Uterus (tissue), 3 donors: ENCODE measurements at regions not wholly inside any gene's neighbourhood (a gene's known extent, or its start where the extent isn't known, plus 50 kb on each side); places are given as distances from the start of the nearest gene placed in this dataset.

ENCODE experiments used
- DNase-seq, 2 donors: peaks; one replicate each; pipeline ENCODE4 v3.0.0-alpha.2; 2019 to 2020
- H3K27ac ChIP-seq, 2 donors: fragments of 200-600 bp; sonication (generic); 1 replicate in 1 of 2; 2 replicates in 1 of 2; pipeline ENCODE4 v1.5.1; 2016 to 2018
- H3K27me3 ChIP-seq, 2 donors: fragments of 200-600 bp; sonication (generic); one replicate each; pipeline ENCODE4 v1.5.1; 2018 to 2019; ENCODE audit warnings: control low read depth in 1 of 2
- H3K36me3 ChIP-seq, 2 donors: fragments of 200-600 bp; sonication (generic); one replicate each; pipeline ENCODE4 v1.5.1; 2019; ENCODE audit warnings: control low read depth in 1 of 2
- H3K4me1 ChIP-seq, 2 donors: fragments of 200-600 bp; sonication (generic); one replicate each; pipeline ENCODE4 v1.5.1; 2018 to 2019; ENCODE audit warnings: control low read depth in 1 of 2
- H3K4me3 ChIP-seq, 2 donors: fragments of 200-600 bp; sonication (generic); 1 replicate in 1 of 2; 2 replicates in 1 of 2; pipeline ENCODE4 v1.5.1; 2018 to 2019; ENCODE audit warnings: mild to moderate bottlenecking in 1 of 2
- H3K9me3 ChIP-seq, 2 donors: fragments of 200-600 bp; sonication (generic); one replicate each; pipeline ENCODE4 v1.5.1; 2019; ENCODE audit warnings: control low read depth in 1 of 2
- POLR2A ChIP-seq, 2 donors: fragments of 450-650 bp; IDR thresholded peaks; one replicate each; pipeline ENCODE4 v1.6.1; 2016; ENCODE audit warnings: antibody characterized with exemption in 2 of 2, mild to moderate bottlenecking in 1 of 2, moderate library complexity in 1 of 2
- intact Hi-C: fragments of 100-400 bp; cut with DNase I; formaldehyde crosslinking; loops from one replicate; pipeline ENCODE4 v1.15.1; 2023; ENCODE audit warnings: low total_unique reads
- TF ChIP-seq, protein P1 (sequence below), 4 experiments: fragments of 200-600 bp in 2 of 4; fragments of 450-650 bp in 2 of 4; sonication (generic) in 2 of 4; IDR thresholded peaks; one replicate each; pipeline ENCODE4 v1.5.1; 2016 to 2019; ENCODE audit warnings: antibody characterized with exemption in 4 of 4, mild to moderate bottlenecking in 2 of 4, moderate library complexity in 1 of 4
- donor health status: DM: yes; HTN: yes; CAD: no.

DNA sequence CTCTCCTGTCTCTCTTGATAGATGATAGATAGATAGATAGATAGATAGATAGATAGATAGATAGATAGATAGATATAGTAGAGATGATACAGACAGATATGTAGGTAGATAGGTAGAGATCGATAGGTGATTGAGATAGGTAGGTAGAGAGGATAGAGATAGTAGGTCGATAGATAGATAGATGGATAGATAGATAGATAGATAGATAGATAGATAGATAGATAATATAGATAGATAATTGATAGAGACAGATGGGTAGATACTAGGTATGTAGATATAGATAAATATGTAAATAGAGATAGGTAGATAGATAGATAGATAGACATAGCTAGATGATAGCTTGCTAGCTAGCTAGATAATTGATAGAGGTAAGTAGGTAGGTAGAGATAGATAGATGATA is 1154.2 kb upstream of the AUTS2 start:
- no peaks in the 10 kb centered on the region for H3K36me3 ChIP-seq
- no peaks in the 10 kb centered on the region for H3K9me3 ChIP-seq
- TF ChIP-seq, protein P1, sequence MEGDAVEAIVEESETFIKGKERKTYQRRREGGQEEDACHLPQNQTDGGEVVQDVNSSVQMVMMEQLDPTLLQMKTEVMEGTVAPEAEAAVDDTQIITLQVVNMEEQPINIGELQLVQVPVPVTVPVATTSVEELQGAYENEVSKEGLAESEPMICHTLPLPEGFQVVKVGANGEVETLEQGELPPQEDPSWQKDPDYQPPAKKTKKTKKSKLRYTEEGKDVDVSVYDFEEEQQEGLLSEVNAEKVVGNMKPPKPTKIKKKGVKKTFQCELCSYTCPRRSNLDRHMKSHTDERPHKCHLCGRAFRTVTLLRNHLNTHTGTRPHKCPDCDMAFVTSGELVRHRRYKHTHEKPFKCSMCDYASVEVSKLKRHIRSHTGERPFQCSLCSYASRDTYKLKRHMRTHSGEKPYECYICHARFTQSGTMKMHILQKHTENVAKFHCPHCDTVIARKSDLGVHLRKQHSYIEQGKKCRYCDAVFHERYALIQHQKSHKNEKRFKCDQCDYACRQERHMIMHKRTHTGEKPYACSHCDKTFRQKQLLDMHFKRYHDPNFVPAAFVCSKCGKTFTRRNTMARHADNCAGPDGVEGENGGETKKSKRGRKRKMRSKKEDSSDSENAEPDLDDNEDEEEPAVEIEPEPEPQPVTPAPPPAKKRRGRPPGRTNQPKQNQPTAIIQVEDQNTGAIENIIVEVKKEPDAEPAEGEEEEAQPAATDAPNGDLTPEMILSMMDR (IDR thresholded peaks at IDR 0.05) = no peak
- TF ChIP-seq POLR2A (IDR thresholded peaks at IDR 0.05) = no peak
- no peaks in the 10 kb centered on the region for H3K4me1 ChIP-seq
- no peak overlapping the region for H3K4me3 ChIP-seq
- H3K27ac ChIP-seq = no peak overlapping the region
- H3K27me3 ChIP-seq = no peaks in the 10 kb centered on the region
- DNase-seq = no peak
- intact Hi-C loops = no loop called here

DNA sequence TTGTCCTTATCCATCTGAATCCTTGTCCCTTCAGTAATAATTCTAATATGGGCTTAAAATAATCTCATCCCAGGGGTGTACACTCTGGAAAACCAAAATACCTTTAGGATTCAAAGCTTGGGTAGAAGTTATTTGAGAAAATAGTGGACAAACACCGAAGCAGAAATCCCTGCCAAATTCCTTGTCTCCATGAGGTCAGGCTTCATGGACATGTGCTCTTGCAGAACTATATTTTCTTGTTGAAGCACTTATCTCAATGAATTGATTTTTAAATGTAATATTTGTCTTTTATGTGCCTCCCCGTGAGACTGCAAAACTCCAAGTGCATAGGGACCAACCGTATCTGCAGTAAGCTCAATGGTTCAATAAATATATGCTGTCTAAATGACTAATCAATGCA is 1153.3 kb upstream of the AUTS2 start:
- no peaks in the 10 kb centered on the region for H3K27me3 ChIP-seq
- DNase-seq = no peak
- H3K4me3 ChIP-seq = no peak overlapping the region
- no peak overlapping the region for H3K27ac ChIP-seq
- no peaks in the 10 kb centered on the region for H3K9me3 ChIP-seq
- no peaks in the 10 kb centered on the region for H3K36me3 ChIP-seq
- H3K4me1 ChIP-seq = no peaks in the 10 kb centered on the region
- TF ChIP-seq, protein P1 (IDR thresholded peaks at IDR 0.05) = no peak
- TF ChIP-seq POLR2A (IDR thresholded peaks at IDR 0.05) = no peak
- intact Hi-C loops = no loop called here

DNA sequence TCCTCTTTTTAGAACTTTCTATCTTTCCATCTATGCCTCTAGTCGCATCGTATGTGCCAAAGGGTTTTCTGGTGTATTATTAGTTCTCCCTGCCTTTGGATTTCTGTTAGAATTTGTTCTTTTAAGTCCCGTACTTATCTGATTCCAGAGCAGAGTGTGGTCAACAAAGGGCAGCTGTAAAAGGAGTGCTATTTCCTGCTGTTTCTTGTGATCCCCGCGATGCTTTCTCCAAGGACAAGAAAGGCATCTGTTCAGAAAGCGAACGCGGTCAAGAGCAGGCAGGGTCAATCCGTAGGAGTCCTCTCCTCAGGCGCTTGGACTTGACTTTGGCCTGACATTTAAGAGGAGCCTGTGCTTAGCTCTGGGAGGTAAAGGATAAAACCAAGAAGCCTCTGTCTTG is 1152.1 kb upstream of the AUTS2 start:
- H3K27me3 ChIP-seq = no peaks in the 10 kb centered on the region
- DNase-seq = no peak
- no peak overlapping the region for H3K27ac ChIP-seq
- no peaks in the 10 kb centered on the region for H3K9me3 ChIP-seq
- TF ChIP-seq, protein P1 (IDR thresholded peaks at IDR 0.05) = no peak
- no peak for TF ChIP-seq POLR2A (IDR thresholded peaks at IDR 0.05)
- H3K36me3 ChIP-seq = no peaks in the 10 kb centered on the region
- intact Hi-C loops = no loop called here
- H3K4me3 ChIP-seq = no peak overlapping the region
- no peaks in the 10 kb centered on the region for H3K4me1 ChIP-seq

DNA sequence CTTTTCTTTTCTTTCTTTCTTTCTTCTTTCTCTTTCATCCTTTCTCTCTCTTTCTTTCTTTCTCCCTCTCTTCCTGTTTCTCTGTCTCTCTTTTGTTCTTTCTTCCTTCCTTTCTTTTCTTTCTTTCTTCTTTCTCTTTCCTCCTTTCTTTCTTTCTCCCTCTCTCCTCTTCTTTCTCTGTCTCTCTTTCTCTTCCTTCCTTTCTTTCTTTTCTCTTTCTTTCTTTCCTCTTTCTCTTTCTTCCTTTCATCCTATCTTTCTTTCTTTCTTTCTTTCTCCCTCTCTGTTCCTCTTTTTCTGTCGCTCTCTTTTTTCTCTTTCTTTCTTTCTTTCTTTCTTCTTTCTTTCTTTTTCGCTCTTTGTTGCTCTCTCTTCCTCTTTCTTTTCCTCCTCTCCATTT is 1149.2 kb upstream of the AUTS2 start:
- Histone ChIP-seq H3K4me1 (no peaks in the 10 kb centered on the region), H3K9me3 (no peaks in the 10 kb centered on the region), H3K27ac (no peak overlapping the region), H3K36me3 (no peaks in the 10 kb centered on the region), H3K27me3 (no peaks in the 10 kb centered on the region), H3K4me3 (no peak overlapping the region)
- intact Hi-C loops = no loop called here
- DNase-seq = no peak
- TF ChIP-seq POLR2A (IDR thresholded peaks at IDR 0.05) = no peak
- TF ChIP-seq, protein P1 (IDR thresholded peaks at IDR 0.05) = no peak

DNA sequence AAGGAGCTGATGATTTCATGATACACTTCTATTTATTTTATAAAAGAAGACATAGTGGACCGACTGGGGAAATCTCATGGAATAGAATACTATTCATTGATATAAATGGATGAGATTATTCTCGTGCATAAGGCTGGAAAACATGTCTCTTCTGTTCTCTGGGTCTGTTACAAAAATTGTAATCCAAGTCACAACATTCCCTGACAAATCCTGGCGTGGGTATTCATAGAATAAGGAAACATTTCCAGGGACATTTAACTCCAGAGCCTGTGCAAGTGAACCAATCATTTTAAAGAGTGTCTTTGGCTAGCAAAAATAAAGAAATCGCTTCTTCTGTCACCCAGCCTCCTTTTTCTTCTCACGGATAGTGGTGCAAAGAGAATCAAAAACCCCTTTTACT is 1148.5 kb upstream of the AUTS2 start:
- Histone ChIP-seq H3K9me3 (no peaks in the 10 kb centered on the region), H3K4me3 (no peak overlapping the region), H3K4me1 (no peaks in the 10 kb centered on the region), H3K36me3 (no peaks in the 10 kb centered on the region), H3K27me3 (no peaks in the 10 kb centered on the region), H3K27ac (no peak overlapping the region)
- no peak for DNase-seq
- no peak for TF ChIP-seq POLR2A (IDR thresholded peaks at IDR 0.05)
- TF ChIP-seq, protein P1 (IDR thresholded peaks at IDR 0.05) = no peak
- intact Hi-C loops = no loop called here
